ENCODE measurements at regions not wholly inside any gene's neighbourhood (a gene's known extent, or its start where the extent isn't known, plus 50 kb on each side); places are given as distances from the start of the nearest gene placed in this dataset.

DNA sequence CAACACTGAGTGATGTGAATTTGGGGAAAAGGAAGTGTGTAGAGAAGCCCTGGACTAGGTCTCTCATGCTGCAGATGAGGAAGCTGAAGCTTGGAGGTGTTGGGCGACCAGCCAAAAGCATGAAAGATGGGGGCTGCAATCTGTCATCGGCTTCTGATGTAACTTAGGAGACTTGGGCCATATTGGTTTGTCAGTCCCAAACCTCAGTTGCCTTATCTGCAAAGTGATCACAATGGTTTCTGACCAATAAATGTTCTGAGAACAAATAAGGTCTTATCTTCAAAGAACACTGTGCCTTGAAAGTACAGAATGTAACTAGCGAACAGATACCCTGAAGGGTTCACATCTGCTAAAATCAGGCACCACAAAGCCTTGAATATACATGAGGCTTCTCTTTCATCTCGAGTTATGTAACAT is 198.4 kb upstream of the NR3C1 start:
- H3K4me1 Mint-ChIP-seq = no peaks in the 10 kb centered on the region
- H2BK5ac ChIP-seq (ENCODE audit: insufficient read length, low read length) = no peak overlapping the region
- no peak overlapping the region for H3K56ac ChIP-seq (ENCODE audit: insufficient read length, low read depth, low read length)
- no peaks in the 10 kb centered on the region for H3K79me2 ChIP-seq (ENCODE audit: insufficient read depth, low read length)
- no peak for DNase-seq
- WGBS (ENCODE audit: extremely low coverage, insufficient read length, low lambda C conversion rate) = no CpG with 5 or more reads among the region's 4 CpGs
- no peaks in the 10 kb centered on the region for H3K79me1 ChIP-seq (ENCODE audit: insufficient read depth, low read depth, low read length, poor library complexity, severe bottlenecking)
- no peak overlapping the region for H2AFZ ChIP-seq (ENCODE audit: low read length)
- no peak overlapping the region for H3K14ac ChIP-seq (ENCODE audit: insufficient read depth, low read length)
- no peak overlapping the region for H4K91ac ChIP-seq (ENCODE audit: insufficient read length, low read depth, low read length)
- H2AK5ac ChIP-seq (ENCODE audit: insufficient read length, low read length) = no peak overlapping the region
- H4K20me1 ChIP-seq (ENCODE audit: control insufficient read depth, insufficient read depth, insufficient read length) = no peaks in the 10 kb centered on the region
- H3K23me2 ChIP-seq (ENCODE audit: insufficient read length, low read depth, low read length, poor library complexity, severe bottlenecking) = no peaks in the 10 kb centered on the region
- no peak overlapping the region for H3K4ac ChIP-seq (ENCODE audit: low read depth, low read length)
- H3T11ph ChIP-seq (ENCODE audit: low read length) = no peak overlapping the region
- no peak overlapping the region for H2BK20ac ChIP-seq (ENCODE audit: low read depth, low read length, poor library complexity, severe bottlenecking)
- no peak overlapping the region for H2BK15ac ChIP-seq (ENCODE audit: low read depth, low read length)
- H2BK120ac ChIP-seq (ENCODE audit: low read depth, low read length, poor library complexity, severe bottlenecking) = no peak overlapping the region
- H3K4me1 ChIP-seq (ENCODE audit: insufficient read depth, low read length) = no peaks in the 10 kb centered on the region
- H4K5ac ChIP-seq (ENCODE audit: insufficient read length, low read depth, low read length) = no peak overlapping the region
- no peaks in the 10 kb centered on the region for H3K9me3 Mint-ChIP-seq
- H3K9ac ChIP-seq (ENCODE audit: extremely low read depth, insufficient read length, low read length) = no peak overlapping the region
- no peak overlapping the region for H2BK12ac ChIP-seq (ENCODE audit: insufficient read length, low read depth, low read length)
- H3K36me3 Mint-ChIP-seq (ENCODE audit: insufficient read depth in 1 of 3, low read depth in 3 of 3) = no peaks in the 10 kb centered on the region
- H3K4me2 ChIP-seq (ENCODE audit: insufficient read depth, insufficient read length, low read length) = no peak overlapping the region
- no peaks in the 10 kb centered on the region; the same call in 1 of the 2 replicates for H3K27me3 Mint-ChIP-seq (ENCODE audit: low read depth)
- H3K9me3 ChIP-seq (ENCODE audit: control insufficient read depth, low read depth, low read length) = no peaks in the 10 kb centered on the region
- no peaks in the 10 kb centered on the region; the same call in 1 of the 2 replicates for H3K27me3 ChIP-seq (ENCODE audit: insufficient read depth, low read length)
- H3K18ac ChIP-seq (ENCODE audit: insufficient read length, low read depth, low read length) = no peak overlapping the region
- H3K23ac ChIP-seq (ENCODE audit: insufficient read length, low read depth, low read length) = no peak overlapping the region
- TF ChIP-seq, protein P1, sequence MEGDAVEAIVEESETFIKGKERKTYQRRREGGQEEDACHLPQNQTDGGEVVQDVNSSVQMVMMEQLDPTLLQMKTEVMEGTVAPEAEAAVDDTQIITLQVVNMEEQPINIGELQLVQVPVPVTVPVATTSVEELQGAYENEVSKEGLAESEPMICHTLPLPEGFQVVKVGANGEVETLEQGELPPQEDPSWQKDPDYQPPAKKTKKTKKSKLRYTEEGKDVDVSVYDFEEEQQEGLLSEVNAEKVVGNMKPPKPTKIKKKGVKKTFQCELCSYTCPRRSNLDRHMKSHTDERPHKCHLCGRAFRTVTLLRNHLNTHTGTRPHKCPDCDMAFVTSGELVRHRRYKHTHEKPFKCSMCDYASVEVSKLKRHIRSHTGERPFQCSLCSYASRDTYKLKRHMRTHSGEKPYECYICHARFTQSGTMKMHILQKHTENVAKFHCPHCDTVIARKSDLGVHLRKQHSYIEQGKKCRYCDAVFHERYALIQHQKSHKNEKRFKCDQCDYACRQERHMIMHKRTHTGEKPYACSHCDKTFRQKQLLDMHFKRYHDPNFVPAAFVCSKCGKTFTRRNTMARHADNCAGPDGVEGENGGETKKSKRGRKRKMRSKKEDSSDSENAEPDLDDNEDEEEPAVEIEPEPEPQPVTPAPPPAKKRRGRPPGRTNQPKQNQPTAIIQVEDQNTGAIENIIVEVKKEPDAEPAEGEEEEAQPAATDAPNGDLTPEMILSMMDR (conservative IDR thresholded peaks at IDR 0.05) = no peak
- H4K8ac ChIP-seq (replicated peaks; ENCODE audit: insufficient read length, low read depth, low read length) = no peak overlapping the region
- no peak overlapping the region for H3K27ac Mint-ChIP-seq
- no peak overlapping the region for H3K27ac ChIP-seq (ENCODE audit: insufficient read length, low read depth, low read length)
- no peak overlapping the region for H3K4me3 Mint-ChIP-seq

Data from H9 (cell line).